GM12864 (cell line): ENCODE measurements at regions not wholly inside any gene's neighbourhood (a gene's known extent, or its start where the extent isn't known, plus 50 kb on each side); places are given as distances from the start of the nearest gene placed in this dataset.

Experiments
- DNase-seq: peaks from one replicate; pipeline ENCODE4 v3.0.0-alpha.2; 2011; ENCODE audit warnings: low read depth
- H3K4me3 ChIP-seq: 2 replicates; pipeline ENCODE4 v1.5.1; 2011; ENCODE audit warnings: mild to moderate bottlenecking, low read depth, low read length, control low read depth
- TF ChIP-seq, protein P1 (sequence below): IDR thresholded peaks from 2 replicates; pipeline ENCODE4 v1.5.1; 2011; ENCODE audit warnings: low read depth, mild to moderate bottlenecking, moderate library complexity, low read length, control low read depth, inconsistent platforms; ENCODE audit errors: missing control alignments

DNA sequence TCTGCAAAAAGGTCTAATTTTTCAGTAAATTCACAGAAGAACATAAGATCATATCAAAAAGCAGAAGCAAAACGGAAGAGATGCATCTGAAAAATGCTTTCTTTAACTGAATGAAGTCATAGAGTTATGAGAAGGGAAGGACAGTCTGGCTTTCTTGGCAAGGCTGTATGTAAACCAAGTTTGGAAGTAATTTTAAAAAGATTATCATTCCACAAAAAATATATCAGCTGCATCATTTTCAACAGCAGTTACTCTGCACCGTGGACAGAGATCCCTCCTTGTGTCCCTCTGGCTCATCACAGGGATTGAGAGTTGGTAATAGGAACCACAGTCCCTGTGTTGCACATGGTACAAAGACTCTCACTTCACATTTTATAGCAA is 258.5 kb downstream of the HIVEP2 start:
- TF ChIP-seq, protein P1, sequence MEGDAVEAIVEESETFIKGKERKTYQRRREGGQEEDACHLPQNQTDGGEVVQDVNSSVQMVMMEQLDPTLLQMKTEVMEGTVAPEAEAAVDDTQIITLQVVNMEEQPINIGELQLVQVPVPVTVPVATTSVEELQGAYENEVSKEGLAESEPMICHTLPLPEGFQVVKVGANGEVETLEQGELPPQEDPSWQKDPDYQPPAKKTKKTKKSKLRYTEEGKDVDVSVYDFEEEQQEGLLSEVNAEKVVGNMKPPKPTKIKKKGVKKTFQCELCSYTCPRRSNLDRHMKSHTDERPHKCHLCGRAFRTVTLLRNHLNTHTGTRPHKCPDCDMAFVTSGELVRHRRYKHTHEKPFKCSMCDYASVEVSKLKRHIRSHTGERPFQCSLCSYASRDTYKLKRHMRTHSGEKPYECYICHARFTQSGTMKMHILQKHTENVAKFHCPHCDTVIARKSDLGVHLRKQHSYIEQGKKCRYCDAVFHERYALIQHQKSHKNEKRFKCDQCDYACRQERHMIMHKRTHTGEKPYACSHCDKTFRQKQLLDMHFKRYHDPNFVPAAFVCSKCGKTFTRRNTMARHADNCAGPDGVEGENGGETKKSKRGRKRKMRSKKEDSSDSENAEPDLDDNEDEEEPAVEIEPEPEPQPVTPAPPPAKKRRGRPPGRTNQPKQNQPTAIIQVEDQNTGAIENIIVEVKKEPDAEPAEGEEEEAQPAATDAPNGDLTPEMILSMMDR: no peak
- no peak for DNase-seq
- H3K4me3 ChIP-seq: no peak overlapping the region

DNA sequence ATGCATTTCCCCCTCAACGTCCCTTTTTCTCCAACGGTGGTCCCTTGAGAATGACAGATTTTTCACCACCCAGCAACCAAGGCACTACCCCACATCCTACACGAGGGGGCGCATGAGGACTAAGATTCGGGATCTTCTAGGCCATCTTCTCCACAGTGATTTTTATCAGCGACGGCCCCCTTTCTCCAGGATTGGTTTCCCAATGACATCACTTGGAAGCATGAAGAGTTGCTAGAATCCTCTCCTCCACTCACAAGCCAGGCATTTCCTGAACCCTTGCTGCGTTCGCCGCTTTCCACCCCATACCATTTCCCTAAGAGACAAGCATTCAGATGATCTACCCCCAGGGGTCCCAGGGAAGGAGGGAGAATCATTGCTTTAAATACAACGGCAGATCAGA is 252.0 kb downstream of the HIVEP2 start:
- DNase-seq: no peak
- TF ChIP-seq, protein P1: peak; percentile 82
- H3K4me3 ChIP-seq: no peak overlapping the region

DNA sequence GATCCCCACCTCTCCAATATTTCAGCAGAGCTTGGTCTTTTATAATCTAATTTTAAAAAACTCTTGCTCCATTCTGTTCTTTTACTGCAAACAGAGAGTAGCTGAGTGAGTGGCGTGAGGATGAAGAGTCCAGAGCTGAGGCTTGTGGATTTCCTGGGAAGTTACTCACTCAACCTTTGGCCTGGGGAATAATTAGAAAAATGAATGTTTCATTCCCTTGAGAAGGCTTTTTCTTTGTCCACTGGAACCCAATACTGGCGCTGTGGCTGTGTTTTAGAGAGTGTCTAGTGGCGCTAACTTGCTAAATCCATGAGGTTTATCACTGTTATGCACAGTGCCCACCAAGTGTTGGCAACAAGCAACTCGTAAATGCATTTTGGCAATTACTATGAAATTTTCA is 251.5 kb downstream of the HIVEP2 start:
- no peak for DNase-seq
- TF ChIP-seq, protein P1: no peak
- H3K4me3 ChIP-seq: no peak overlapping the region

DNA sequence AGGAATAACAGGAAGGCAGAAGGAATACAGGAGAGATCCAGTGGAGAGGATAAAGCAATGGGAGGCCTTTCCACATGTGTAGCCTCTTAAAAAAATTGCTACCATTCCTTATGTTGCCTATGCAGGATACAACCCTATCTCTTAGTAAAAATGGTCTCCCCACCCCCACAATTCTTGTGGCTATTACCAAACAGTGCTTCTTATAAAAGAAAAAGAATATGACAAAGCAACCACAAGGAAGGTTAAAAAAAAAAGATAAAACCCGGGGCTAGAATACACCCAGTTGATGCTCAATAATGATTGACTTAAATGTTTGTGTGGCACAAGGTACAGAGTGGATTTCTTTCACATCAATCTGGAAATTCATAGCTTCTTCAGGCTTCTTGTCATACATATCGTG is 250.9 kb downstream of the HIVEP2 start:
- no peak overlapping the region for H3K4me3 ChIP-seq
- TF ChIP-seq, protein P1: no peak
- DNase-seq: no peak

DNA sequence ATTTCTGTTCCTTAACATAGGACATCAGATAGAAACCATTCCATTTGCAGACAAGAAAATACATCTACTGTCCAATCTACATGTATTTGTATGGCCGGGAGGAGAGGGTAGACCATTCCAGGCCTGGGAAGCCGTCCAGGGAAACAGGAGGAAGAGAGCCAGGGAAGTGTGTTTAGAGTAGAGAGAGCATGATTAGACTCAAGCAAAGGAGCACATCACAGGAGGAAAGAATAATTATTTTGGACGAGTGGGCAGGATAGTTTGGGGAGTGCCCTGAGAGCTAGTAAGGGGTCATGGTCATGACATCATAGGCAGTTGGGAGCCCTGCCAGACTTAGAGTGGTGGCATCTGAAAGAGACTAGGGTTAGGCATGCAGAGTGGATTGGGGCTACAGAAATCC is 250.0 kb downstream of the HIVEP2 start:
- no peak overlapping the region for H3K4me3 ChIP-seq
- DNase-seq: no peak
- TF ChIP-seq, protein P1: no peak

DNA sequence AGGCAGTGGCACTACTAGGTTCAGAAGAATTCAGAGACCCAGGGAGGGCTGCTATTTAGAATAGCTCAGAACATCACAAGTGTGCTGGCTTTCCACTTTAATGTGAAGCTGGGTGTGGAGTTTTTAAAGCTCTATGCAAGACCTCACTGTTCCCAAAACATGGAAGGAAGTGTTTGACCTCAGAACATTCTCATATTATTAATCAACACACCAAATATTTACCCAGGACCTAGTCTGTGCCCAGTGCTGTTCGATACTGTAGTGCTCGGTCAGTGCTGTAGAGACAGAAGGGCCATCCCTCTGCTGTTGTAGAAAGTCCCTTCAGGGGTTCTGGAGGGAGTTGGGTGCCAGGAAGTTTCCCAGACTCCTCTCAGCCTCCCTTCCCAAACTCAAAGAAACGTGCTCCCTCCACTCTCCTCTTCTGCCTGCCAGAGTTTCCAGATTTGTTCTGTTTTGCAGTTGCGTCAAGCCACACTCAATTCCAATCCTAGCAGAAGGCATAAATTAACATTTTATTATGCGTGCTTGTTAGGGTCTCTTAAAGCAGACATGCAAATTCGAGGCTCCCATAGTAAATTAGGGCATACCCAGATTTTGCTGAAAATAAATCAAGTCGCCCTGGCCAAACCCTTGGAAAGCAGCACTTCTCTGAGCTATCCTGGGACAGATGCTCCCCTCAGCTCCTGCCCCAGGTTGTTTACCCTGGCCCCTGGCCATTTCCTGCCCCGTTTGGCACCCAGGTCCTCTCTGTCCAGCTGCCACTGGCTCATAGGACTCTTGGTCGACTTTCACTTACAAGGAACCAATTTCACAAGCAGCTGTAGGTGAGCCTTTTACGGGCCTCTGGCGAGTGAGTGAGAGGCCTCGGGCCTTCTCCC is 248.6 kb downstream of the HIVEP2 start:
- TF ChIP-seq, protein P1: no peak

DNA sequence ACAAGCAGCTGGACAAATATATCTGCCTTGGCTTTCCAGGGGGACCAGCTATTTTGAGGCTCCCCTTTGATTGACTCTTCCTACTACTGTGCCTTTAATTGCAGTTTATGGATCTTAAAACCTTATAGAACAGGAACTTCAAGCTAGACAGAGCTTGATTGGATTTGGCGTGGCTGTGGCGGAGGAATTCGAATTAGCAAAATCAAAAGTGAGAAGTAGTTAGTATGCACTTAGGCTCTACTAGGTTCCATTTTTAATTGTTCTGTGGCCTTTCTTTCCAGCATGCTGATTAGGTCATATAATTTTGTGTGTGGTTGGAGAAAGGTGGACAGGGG is 248.0 kb downstream of the HIVEP2 start:
- DNase-seq: no peak
- TF ChIP-seq, protein P1: no peak
- H3K4me3 ChIP-seq: no peak overlapping the region

More for the DNA sequence above, 248.6 kb downstream of the HIVEP2 start:
- H3K4me3 ChIP-seq: no peak overlapping the region
- DNase-seq: no peak
